DOHH2 (cell line): ENCODE measurements at regions not wholly inside any gene's neighbourhood (a gene's known extent, or its start where the extent isn't known, plus 50 kb on each side); places are given as distances from the start of the nearest gene placed in this dataset.

Source experiments
- H3F3A ChIP-seq: fragments of 200-600 bp; sonication (generic), shearing (Covaris generic); 2 replicates; pipeline ENCODE4 v1.6.0; 2016; ENCODE audit warnings: antibody characterized with exemption, mild to moderate bottlenecking; ENCODE audit not compliant: control insufficient read depth, insufficient read depth
- H3K27ac ChIP-seq: fragments of 200-600 bp; sonication (generic); 2 replicates; pipeline ENCODE4 v1.5.1; 2014; ENCODE audit warnings: low read depth, mild to moderate bottlenecking, low read length, moderate library complexity
- H3K27me3 ChIP-seq: fragments of 200-600 bp; sonication (generic); 2 replicates; pipeline ENCODE4 v1.6.1; 2014; ENCODE audit warnings: mild to moderate bottlenecking, low read length, mixed read lengths; ENCODE audit not compliant: control insufficient read depth
- H3K36me3 ChIP-seq: fragments of 200-600 bp; sonication (generic); 2 replicates; pipeline ENCODE4 v1.6.1; 2014; ENCODE audit warnings: mild to moderate bottlenecking, low read length, moderate library complexity, mixed read lengths; ENCODE audit not compliant: control insufficient read depth
- H3K4me1 ChIP-seq: fragments of 200-600 bp; sonication (generic); 2 replicates; pipeline ENCODE4 v1.6.1; 2014; ENCODE audit warnings: mild to moderate bottlenecking, low read length, mixed read lengths; ENCODE audit not compliant: control insufficient read depth
- H3K4me2 ChIP-seq: fragments of 200-600 bp; sonication (generic); 2 replicates; pipeline ENCODE4 v1.6.0; 2014; ENCODE audit warnings: mild to moderate bottlenecking, low read length, moderate library complexity
- H3K4me3 ChIP-seq: fragments of 200-600 bp; sonication (generic); 2 replicates; pipeline ENCODE4 v1.5.1; 2014; ENCODE audit warnings: mild to moderate bottlenecking, low read length, mixed read lengths
- H3K79me2 ChIP-seq: fragments of 200-600 bp; sonication (generic); 2 replicates; pipeline ENCODE4 v1.6.1; 2014; ENCODE audit warnings: mild to moderate bottlenecking, low read length, mixed read lengths; ENCODE audit not compliant: control insufficient read depth
- H3K9me2 ChIP-seq: fragments of 200-600 bp; sonication (generic); replicated peaks from 2 replicates; pipeline ENCODE4 v1.6.1; 2014; ENCODE audit warnings: mild to moderate bottlenecking, low read length, mixed read lengths; ENCODE audit not compliant: control insufficient read depth
- H3K9me3 ChIP-seq: fragments of 200-600 bp; sonication (generic); 2 replicates; pipeline ENCODE4 v1.6.1; 2014; ENCODE audit warnings: antibody characterized with exemption, low read length, mixed read lengths; ENCODE audit not compliant: control insufficient read depth, insufficient read depth
- H4K20me1 ChIP-seq: fragments of 200-600 bp; sonication (generic); 2 replicates; pipeline ENCODE4 v1.6.0; 2014; ENCODE audit warnings: low read depth, mild to moderate bottlenecking, antibody characterized with exemption, low read length, moderate library complexity; ENCODE audit not compliant: control insufficient read depth, insufficient read depth
- EZH2phosphoT487 ChIP-seq: fragments of 200-600 bp; sonication (generic); IDR thresholded peaks from 2 replicates; pipeline ENCODE4 v1.6.1; 2017; ENCODE audit warnings: borderline replicate concordance, mild to moderate bottlenecking, antibody characterized with exemption, low read length, moderate library complexity, mixed read lengths
- TF ChIP-seq, protein P1 (sequence below): fragments of 200-600 bp; sonication (generic); IDR thresholded peaks from one replicate; pipeline ENCODE4 v1.5.1; 2014; ENCODE audit warnings: antibody characterized with exemption, mild to moderate bottlenecking, low read depth, low read length; ENCODE audit not compliant: poor library complexity, severe bottlenecking

DNA sequence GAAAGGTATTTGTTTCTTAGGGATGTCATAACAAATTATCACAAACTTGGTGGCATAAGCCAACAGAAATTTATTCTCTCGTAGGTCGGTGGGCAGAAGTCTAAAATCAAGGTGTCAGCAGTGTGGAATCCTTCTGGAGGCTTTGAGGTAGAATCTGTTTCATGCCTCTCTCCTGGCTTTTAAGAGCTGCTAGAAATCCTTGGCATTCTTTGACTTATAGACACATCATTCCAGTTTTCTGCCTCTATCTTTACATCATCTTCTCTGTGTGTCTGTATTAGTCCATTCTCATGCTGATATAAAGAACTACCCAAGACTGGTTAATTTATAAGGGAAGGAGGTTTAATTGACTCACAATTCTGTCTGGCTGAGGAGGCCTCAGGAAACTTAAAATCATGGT is 488.1 kb upstream of the PAPPA start:
- no peaks in the 10 kb centered on the region for H3K27me3 ChIP-seq
- no peaks in the 10 kb centered on the region for H3K9me3 ChIP-seq
- TF ChIP-seq, protein P1, sequence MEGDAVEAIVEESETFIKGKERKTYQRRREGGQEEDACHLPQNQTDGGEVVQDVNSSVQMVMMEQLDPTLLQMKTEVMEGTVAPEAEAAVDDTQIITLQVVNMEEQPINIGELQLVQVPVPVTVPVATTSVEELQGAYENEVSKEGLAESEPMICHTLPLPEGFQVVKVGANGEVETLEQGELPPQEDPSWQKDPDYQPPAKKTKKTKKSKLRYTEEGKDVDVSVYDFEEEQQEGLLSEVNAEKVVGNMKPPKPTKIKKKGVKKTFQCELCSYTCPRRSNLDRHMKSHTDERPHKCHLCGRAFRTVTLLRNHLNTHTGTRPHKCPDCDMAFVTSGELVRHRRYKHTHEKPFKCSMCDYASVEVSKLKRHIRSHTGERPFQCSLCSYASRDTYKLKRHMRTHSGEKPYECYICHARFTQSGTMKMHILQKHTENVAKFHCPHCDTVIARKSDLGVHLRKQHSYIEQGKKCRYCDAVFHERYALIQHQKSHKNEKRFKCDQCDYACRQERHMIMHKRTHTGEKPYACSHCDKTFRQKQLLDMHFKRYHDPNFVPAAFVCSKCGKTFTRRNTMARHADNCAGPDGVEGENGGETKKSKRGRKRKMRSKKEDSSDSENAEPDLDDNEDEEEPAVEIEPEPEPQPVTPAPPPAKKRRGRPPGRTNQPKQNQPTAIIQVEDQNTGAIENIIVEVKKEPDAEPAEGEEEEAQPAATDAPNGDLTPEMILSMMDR = no peak
- TF ChIP-seq EZH2phosphoT487 = no peak

DNA sequence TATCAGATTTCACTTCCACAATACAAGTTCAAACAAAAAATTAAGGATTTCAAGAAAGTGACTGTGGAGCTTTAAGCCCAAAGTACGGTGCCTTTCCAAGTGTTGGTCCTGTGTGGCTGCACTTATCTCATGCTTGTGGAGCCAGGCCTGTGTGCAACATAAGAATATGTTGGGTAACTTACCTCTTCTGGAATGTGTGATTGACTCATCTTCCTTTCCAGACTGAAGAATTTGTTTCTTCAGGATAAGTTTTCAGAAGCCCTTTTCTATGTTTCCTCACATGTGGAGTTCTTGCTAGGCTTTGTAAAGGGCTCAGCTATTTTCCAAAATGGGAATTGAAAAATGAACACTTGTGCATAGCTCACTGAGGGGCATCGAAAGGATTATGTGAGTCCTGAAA is 485.1 kb upstream of the PAPPA start:
- no peaks in the 10 kb centered on the region for H3F3A ChIP-seq
- no peaks in the 10 kb centered on the region for H3K9me3 ChIP-seq
- no peak overlapping the region for H3K4me2 ChIP-seq
- no peaks in the 10 kb centered on the region for H3K27me3 ChIP-seq
- no peaks in the 10 kb centered on the region for H3K36me3 ChIP-seq
- H3K79me2 ChIP-seq = no peaks in the 10 kb centered on the region
- no peaks in the 10 kb centered on the region for H3K4me1 ChIP-seq
- H3K4me3 ChIP-seq = no peak overlapping the region
- H3K27ac ChIP-seq = no peak overlapping the region
- no peaks in the 10 kb centered on the region for H4K20me1 ChIP-seq
- TF ChIP-seq EZH2phosphoT487 = no peak
- TF ChIP-seq, protein P1 = no peak
- no peaks in the 10 kb centered on the region for H3K9me2 ChIP-seq

More for the DNA sequence above, 488.1 kb upstream of the PAPPA start:
- H3K4me1 ChIP-seq = no peaks in the 10 kb centered on the region
- H3K9me2 ChIP-seq = no peaks in the 10 kb centered on the region
- H4K20me1 ChIP-seq = no peaks in the 10 kb centered on the region
- H3K79me2 ChIP-seq = no peaks in the 10 kb centered on the region
- no peaks in the 10 kb centered on the region for H3K36me3 ChIP-seq
- H3F3A ChIP-seq = no peaks in the 10 kb centered on the region
- no peak overlapping the region for H3K27ac ChIP-seq
- no peak overlapping the region for H3K4me2 ChIP-seq
- no peak overlapping the region for H3K4me3 ChIP-seq

DNA sequence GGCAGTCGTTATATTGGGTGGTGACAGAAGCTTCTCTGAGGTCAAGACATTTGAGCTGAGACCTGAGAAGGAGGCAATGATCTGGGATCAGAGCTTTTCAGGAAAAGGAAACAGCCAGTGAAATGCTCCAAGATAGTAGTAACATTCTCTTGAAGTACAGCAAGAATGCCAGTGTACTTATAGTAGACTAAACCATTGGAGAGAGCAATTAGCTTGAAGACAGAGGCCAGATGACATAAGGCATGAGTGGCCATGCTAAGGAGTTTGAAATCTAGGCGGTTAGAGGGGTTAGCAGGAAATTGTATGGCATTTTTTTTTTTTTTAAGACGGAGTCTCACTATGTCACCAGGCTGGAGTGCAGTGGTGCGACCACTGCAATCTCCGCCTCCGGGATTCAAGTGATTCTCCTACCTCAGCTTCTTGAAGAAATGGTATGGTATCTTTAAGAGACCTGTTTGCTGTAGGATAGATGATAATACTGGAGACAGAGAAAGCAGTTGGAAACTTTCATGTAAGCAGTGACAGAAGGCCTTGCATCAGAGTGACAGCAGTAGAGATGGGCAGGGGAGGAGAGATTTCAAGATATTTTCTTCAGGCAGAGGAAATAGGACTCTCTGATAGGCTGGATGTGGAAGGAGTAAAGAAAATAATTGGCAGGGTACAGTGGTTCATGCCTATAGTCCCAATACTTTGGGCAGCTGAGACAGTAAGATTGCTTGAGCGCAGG is 482.2 kb upstream of the PAPPA start:
- Histone ChIP-seq H3K9me3 (no peaks in the 10 kb centered on the region), H3K36me3 (no peaks in the 10 kb centered on the region), H3K9me2 (no peaks in the 10 kb centered on the region), H3K4me3 (no peak overlapping the region), H3K79me2 (no peaks in the 10 kb centered on the region), H3K27me3 (no peaks in the 10 kb centered on the region), H3K4me2 (no peak overlapping the region), H3K27ac (no peak overlapping the region), H3K4me1 (no peaks in the 10 kb centered on the region), H4K20me1 (no peaks in the 10 kb centered on the region), H3F3A (no peaks in the 10 kb centered on the region)
- TF ChIP-seq EZH2phosphoT487 = no peak
- TF ChIP-seq, protein P1 = no peak
